IMR-90 (cell line): ENCODE measurements at regions not wholly inside any gene's neighbourhood (a gene's known extent, or its start where the extent isn't known, plus 50 kb on each side); places are given as distances from the start of the nearest gene placed in this dataset.

Experiments
- BHLHE40 ChIP-seq: fragments of 150-350 bp; IDR thresholded peaks from 2 replicates; pipeline ENCODE4 v1.6.1; 2016; ENCODE audit warnings: mild to moderate bottlenecking, low read depth, low read length
- CTCF ChIP-seq: conservative IDR thresholded peaks from 2 replicates; pipeline ENCODE4 v1.5.1; 2012; ENCODE audit warnings: mild to moderate bottlenecking, low read depth, low read length, improper control_type of control experiment
- FOS ChIP-seq: fragments of 150-350 bp; IDR thresholded peaks from 2 replicates; pipeline ENCODE4 v1.6.1; 2016; ENCODE audit warnings: low read depth, low read length
- MAFK ChIP-seq: IDR thresholded peaks from 2 replicates; pipeline ENCODE4 v1.6.1; 2012; ENCODE audit warnings: low read depth, low read length, improper control_type of control experiment
- POLR2A ChIP-seq: IDR thresholded peaks from 2 replicates; pipeline ENCODE4 v1.6.1; 2012; ENCODE audit warnings: mild to moderate bottlenecking, low read depth, low read length
- RCOR1 ChIP-seq: IDR thresholded peaks from 2 replicates; pipeline ENCODE4 v1.6.1; 2012; ENCODE audit warnings: mild to moderate bottlenecking, low read length, improper control_type of control experiment; ENCODE audit not compliant: insufficient replicate concordance

GRCh38 chr7:97293031-97293430, 175.5 kb downstream of the SDHAF3 start:
- no peak for TF ChIP-seq POLR2A
- TF ChIP-seq FOS, result no peak
- TF ChIP-seq CTCF, result no peak
- no peak for TF ChIP-seq BHLHE40
- TF ChIP-seq RCOR1, result no peak
- TF ChIP-seq MAFK, result no peak
